GM12891 (cell line): ENCODE measurements at regions not wholly inside any gene's neighbourhood (a gene's known extent, or its start where the extent isn't known, plus 50 kb on each side); places are given as distances from the start of the nearest gene placed in this dataset.

Source experiments
- DNase-seq: peaks from one replicate; pipeline ENCODE4 v3.0.0; 2011; ENCODE audit warnings: low spot score; ENCODE audit not compliant: insufficient read length
- FAIRE-seq: peaks from 2 replicates; lab custom pipeline; 2011; peaks lifted over from hg19 to GRCh38; lab: Jason Lieb, UNC
- PAX5 ChIP-seq: IDR thresholded peaks from 2 replicates; pipeline ENCODE4 v1.6.1; 2011; ENCODE audit warnings: low read length, moderate library complexity, mild to moderate bottlenecking; ENCODE audit not compliant: insufficient read depth, severe bottlenecking
- POLR2A ChIP-seq: IDR thresholded peaks from 2 replicates; pipeline ENCODE4 v1.6.1; 2011; ENCODE audit warnings: low read depth, low read length, control low read depth
- POLR2AphosphoS5 ChIP-seq: IDR thresholded peaks from 2 replicates; pipeline ENCODE4 v1.6.1; 2011; ENCODE audit warnings: low read depth, low read length, control low read depth
- POU2F2 ChIP-seq: IDR thresholded peaks from 2 replicates; pipeline ENCODE4 v1.6.1; 2011; ENCODE audit warnings: low read depth, mild to moderate bottlenecking, control low read depth, low read length, moderate library complexity
- SPI1 ChIP-seq: IDR thresholded peaks from 2 replicates; pipeline ENCODE4 v1.6.1; 2011; ENCODE audit warnings: low read depth, low read length, control low read depth
- TAF1 ChIP-seq: IDR thresholded peaks from 2 replicates; pipeline ENCODE4 v1.6.1; 2011; ENCODE audit warnings: low read depth, low read length, control low read depth

GRCh38 chr16:87040169-87041117, 276.7 kb downstream of the C16orf95 start:
- no peak for FAIRE-seq
- no peak for DNase-seq
- no peak for TF ChIP-seq POLR2A

- no peak for DNase-seq
- FAIRE-seq = no peak
- TF ChIP-seq SPI1 = no peak
These were observed 275.9 kb downstream of the C16orf95 start for GRCh38 chr16:87041286-87041685.

GRCh38 chr16:87042551-87043230, 274.5 kb downstream of the C16orf95 start:
- no peak for FAIRE-seq
- TF ChIP-seq TAF1 = no peak
- no peak for TF ChIP-seq POU2F2
- TF ChIP-seq POLR2AphosphoS5 = no peak
- no peak for TF ChIP-seq POLR2A
- TF ChIP-seq PAX5 = no peak
- no peak for TF ChIP-seq SPI1

GRCh38 chr16:87043231-87044031, 273.8 kb downstream of the C16orf95 start:
- DNase-seq (no peak), FAIRE-seq (no peak)
- TF ChIP-seq POLR2AphosphoS5 = no peak
- TF ChIP-seq POU2F2 = no peak
- no peak for TF ChIP-seq POLR2A
- TF ChIP-seq PAX5 = no peak
- TF ChIP-seq SPI1 = no peak
- TF ChIP-seq TAF1 = no peak

More at GRCh38 chr16:87042551-87043230, 274.5 kb downstream of the C16orf95 start:
- no peak for DNase-seq

- TF ChIP-seq POLR2A (no peak), POU2F2 (no peak), TAF1 (no peak), POLR2AphosphoS5 (no peak), PAX5 (no peak), SPI1 (no peak)
- FAIRE-seq = no peak
- no peak for DNase-seq
These were observed 273.2 kb downstream of the C16orf95 start for GRCh38 chr16:87044032-87044382.

- FAIRE-seq = no peak
- DNase-seq = no peak
- TF ChIP-seq POLR2A (no peak), PAX5 (no peak), POLR2AphosphoS5 (no peak), POU2F2 (no peak), SPI1 (no peak), TAF1 (no peak)
These were observed 272.4 kb downstream of the C16orf95 start for GRCh38 chr16:87044829-87045228.

GRCh38 chr16:87045466-87046216, 271.6 kb downstream of the C16orf95 start:
- TF ChIP-seq SPI1 (no peak), POLR2AphosphoS5 (no peak), TAF1 (no peak), POU2F2 (no peak), POLR2A (no peak), PAX5 (no peak)
- DNase-seq (no peak), FAIRE-seq (no peak)

- DNase-seq (no peak), FAIRE-seq (no peak)
- no peak for TF ChIP-seq POLR2A
- TF ChIP-seq PAX5 = no peak
- TF ChIP-seq POLR2AphosphoS5 = no peak
- TF ChIP-seq POU2F2 = no peak
- no peak for TF ChIP-seq SPI1
- TF ChIP-seq TAF1 = no peak
These were observed 271.0 kb downstream of the C16orf95 start for GRCh38 chr16:87046235-87046634.

GRCh38 chr16:87047221-87048037, 269.8 kb downstream of the C16orf95 start:
- DNase-seq (no peak), FAIRE-seq (no peak)
- TF ChIP-seq POLR2A (no peak), POU2F2 (no peak), PAX5 (no peak), TAF1 (no peak), POLR2AphosphoS5 (no peak), SPI1 (no peak)
